ENCODE measurements at regions not wholly inside any gene's neighbourhood (a gene's known extent, or its start where the extent isn't known, plus 50 kb on each side); places are given as distances from the start of the nearest gene placed in this dataset.

DNA sequence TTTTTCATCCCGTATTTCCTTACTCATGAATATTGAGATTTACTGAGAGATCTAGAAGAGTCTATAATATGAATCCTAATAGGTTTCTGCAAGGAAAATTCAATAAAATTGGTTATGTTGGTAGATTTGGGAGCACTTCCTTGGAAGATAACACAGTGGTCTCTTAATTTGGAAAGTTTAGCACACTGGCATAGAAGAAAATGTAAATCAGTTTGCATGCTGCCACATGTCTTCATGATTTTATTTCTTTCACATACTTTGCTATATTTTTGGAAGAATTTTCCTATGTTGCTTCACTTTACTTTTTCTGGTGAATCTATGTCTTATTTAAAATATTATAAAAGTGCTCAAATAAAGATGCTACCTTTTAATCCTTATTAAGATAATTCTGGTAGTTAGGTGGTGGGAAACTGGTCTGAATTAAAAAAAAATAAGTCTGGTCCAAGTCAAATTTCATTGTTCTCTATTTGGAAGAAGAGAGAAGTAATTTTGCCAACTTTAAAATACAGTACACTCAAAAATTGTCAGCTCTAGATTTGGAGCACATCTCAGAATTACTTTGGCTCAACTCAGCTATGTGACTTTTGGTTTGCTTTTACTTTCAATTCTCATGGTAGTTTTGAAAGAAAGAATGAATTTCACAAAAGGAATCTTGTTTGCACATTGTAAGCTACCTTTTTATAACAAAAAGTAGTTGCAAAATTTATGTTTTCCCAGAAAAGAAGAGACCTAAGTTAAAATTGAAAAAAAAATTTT is 197.3 kb downstream of the CENPW start:
- Mint-ChIP-seq H3K4me1 (no peaks in the 10 kb centered on the region), H3K9me3 (no peaks in the 10 kb centered on the region), H3K4me3 (no peak overlapping the region), H3K36me3 (no peaks in the 10 kb centered on the region), H3K27me3 (no peaks in the 10 kb centered on the region), H3K27ac (no peak overlapping the region)

DNA sequence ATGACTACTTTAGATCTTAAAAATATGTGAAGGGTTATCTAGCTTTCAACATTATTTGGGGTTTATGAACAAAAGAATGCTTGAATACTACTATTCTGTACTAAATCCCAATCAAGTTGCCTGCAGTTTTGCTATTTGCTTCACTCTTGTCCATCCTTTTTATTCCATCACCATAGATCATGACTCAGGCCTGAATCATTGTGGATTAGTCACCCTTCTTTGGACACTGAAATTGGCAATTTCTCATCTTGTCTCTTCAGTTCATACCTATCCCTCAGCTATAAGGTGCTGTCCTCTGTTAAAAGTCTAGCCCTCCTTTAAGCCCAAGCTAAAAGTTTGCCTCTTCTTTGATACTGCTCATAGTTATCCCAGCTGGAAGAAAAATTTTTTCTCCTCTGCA is 199.1 kb downstream of the CENPW start:
- Mint-ChIP-seq H3K36me3 (no peaks in the 10 kb centered on the region), H3K27ac (no peak overlapping the region), H3K4me3 (no peak overlapping the region), H3K9me3 (no peaks in the 10 kb centered on the region), H3K27me3 (no peaks in the 10 kb centered on the region), H3K4me1 (no peaks in the 10 kb centered on the region)

DNA sequence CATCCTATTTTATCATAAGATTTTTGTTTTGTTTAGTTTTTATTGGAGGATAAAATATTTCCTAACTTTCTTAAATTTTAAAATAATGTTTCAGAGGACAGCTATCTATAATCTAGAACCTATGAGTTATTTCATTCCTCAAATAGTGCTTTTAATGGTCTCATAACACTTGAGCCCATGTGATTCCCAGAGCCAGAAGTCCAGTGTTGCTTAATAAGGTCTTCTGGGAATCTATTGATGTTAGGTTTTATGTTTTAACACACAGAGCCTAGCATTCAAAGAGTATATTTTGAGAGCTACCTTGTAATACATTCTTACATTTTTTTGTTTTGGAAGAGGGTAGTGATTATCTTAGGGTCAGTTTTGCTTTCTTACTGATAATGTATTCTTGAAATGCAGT is 200.2 kb downstream of the CENPW start:
- Mint-ChIP-seq H3K27ac (no peak overlapping the region), H3K27me3 (no peaks in the 10 kb centered on the region), H3K4me1 (no peaks in the 10 kb centered on the region), H3K36me3 (no peaks in the 10 kb centered on the region), H3K4me3 (no peak overlapping the region), H3K9me3 (peaks cover 0 to 2% (median 0%) of the 10 kb centered on the region in 3 donors)

DNA sequence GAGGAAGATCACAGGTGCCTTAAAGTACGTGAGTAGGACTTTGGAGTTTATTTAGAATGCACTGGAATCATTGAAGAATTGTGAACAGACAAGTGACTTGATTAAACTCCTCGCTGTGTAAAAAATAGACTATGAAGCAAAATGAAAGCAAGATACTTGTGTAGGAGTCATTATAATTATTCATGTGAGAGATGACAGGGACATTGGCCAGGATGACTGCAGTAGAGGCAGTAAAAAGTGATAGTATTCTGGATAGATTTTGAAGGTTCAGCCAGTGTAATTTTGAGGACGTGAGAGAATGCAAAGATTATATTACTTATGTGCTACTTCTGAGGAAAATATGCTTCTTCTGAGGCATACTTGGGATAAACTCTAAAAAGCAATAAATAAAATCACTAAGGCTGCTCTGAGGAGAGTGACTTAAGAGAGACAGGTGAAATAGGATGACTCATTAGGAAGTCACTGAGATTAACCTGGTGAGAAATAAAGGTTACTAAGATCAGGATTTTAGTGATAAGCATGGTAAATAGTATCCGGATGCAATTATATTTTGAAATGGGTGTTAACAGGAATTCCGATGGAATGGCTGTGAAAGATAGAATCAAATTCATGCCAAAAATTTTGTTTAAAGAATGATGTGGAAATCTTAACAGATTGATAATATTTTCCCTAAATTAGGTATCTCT is 202.0 kb downstream of the CENPW start:
- Mint-ChIP-seq H3K36me3 (no peaks in the 10 kb centered on the region), H3K9me3 (peaks cover 0 to 2% (median 0%) of the 10 kb centered on the region in 3 donors), H3K27ac (no peak overlapping the region), H3K4me3 (no peak overlapping the region), H3K27me3 (no peaks in the 10 kb centered on the region), H3K4me1 (no peaks in the 10 kb centered on the region)

DNA sequence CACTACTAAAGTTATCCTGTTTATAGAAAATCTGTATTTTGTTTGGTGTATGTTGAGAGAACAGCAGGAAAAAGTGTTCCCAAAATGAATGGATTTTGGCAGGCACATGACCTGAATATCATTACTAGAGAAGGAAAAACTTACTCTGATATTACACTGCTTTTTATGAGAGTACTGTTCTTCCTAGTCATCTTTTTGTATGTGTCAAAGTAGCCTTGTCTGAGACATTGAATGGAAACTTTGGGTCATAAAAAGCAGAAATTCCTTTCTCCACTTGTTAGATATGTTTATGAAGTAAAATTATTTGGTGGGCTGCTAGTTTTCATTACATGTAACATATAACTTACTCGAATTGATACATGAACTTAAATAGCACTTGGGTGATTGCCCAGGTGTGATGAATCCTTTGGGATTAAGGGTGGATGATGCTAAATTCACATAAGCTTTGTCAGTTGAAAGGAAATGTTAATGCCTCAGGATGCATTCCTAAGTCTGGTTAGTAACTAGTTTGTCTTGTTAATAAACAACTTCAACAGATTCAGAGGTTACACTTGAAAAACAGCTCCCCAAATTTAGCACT is 206.7 kb downstream of the CENPW start:
- H3K4me1 Mint-ChIP-seq = no peaks in the 10 kb centered on the region

DNA sequence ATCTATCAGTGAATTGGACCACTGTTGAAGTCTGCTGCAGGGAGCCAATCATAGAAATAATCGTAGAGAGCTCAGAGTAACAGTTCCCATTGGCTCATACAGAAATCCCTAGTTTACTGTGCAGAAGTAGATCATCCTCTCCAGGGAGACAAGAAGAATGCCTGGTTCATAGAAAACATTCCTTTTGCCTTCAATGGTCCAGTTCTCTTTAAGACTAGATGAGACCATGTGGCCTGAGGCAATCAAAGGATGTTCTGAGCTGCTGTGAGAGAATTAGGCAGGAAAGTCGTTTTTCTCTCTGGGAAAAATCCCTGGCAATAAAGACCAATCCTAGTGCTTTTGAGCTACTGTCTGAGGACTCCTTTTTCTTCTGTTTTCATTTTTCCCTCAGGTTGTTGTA is 208.4 kb downstream of the CENPW start:
- Mint-ChIP-seq H3K27ac (no peak overlapping the region), H3K9me3 (peaks cover 0 to 4% (median 2%) of the 10 kb centered on the region in 3 donors), H3K4me3 (no peak overlapping the region), H3K27me3 (no peaks in the 10 kb centered on the region), H3K4me1 (no peaks in the 10 kb centered on the region), H3K36me3 (no peaks in the 10 kb centered on the region)

More for the DNA sequence above, 206.7 kb downstream of the CENPW start:
- Mint-ChIP-seq H3K36me3 (no peaks in the 10 kb centered on the region), H3K9me3 (peaks cover 0 to 4% (median 2%) of the 10 kb centered on the region in 3 donors), H3K4me3 (no peak overlapping the region), H3K27me3 (no peaks in the 10 kb centered on the region), H3K27ac (no peak overlapping the region)

DNA sequence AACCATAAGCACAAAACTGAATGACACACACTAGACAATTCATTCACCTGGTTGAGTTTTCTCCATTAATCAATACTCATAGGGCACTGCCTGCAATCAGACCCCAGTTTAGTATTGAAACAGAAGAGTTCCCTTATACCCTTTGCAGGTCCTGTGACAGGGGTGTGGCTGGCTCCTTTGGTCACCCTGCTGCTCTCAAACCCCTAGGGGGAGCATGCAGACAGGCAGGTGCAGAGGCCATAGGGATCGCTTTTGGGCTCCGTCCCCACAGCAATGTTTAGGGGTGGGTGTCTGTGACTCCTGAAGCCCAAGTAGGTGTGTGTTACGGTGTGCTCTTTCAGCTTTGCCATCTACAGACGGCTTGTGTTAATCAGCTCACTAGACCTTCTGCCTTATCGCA is 210.4 kb downstream of the CENPW start:
- Mint-ChIP-seq H3K36me3 (no peaks in the 10 kb centered on the region), H3K9me3 (peaks cover 0 to 4% (median 0%) of the 10 kb centered on the region in 3 donors), H3K27ac (no peak overlapping the region), H3K4me1 (no peaks in the 10 kb centered on the region), H3K4me3 (no peak overlapping the region), H3K27me3 (no peaks in the 10 kb centered on the region)

DNA sequence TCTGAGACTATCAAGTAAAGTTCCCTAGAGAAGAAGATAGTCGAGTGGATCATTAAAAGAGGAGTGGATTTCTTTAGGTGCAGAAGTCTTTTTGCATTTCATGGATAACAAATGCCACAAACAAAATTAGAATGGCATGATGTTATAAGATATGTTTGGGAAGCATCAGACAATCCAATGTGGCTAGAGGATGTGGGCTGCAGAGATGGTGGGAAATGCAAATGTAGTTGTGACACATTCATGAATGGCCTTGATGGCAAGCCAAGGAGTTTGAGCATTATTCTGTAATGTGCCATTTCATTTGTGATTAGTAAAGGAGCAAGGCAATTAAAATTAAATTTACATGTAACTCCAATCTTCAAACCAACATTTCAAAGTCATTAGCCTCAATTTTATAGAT is 211.9 kb downstream of the CENPW start:
- H3K9me3 Mint-ChIP-seq = peaks cover 0 to 4% (median 4%) of the 10 kb centered on the region in 3 donors
- no peak overlapping the region for H3K27ac Mint-ChIP-seq
- H3K4me1 Mint-ChIP-seq = no peaks in the 10 kb centered on the region
- no peaks in the 10 kb centered on the region for H3K36me3 Mint-ChIP-seq
- H3K27me3 Mint-ChIP-seq = no peaks in the 10 kb centered on the region
- H3K4me3 Mint-ChIP-seq = no peak overlapping the region

DNA sequence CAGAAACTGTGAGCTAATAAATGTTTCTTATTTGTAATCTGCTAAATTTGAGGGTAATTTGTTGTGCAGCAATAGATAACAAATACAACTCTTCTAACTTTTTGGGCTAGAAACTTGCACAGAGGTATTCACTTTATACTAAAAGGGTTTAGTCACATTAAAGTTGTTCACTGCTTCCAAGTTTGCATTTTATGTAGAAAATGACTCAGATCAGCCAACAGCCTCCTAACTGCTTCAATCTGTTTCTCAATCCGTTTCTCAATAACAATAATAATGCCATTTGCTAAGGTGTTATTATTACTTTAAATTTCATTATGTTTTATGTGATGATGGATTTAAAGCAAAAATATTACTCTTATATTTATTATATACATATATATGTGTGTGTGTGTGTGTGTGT is 213.9 kb downstream of the CENPW start:
- no peaks in the 10 kb centered on the region for H3K4me1 Mint-ChIP-seq
- H3K9me3 Mint-ChIP-seq = peaks cover 0 to 4% (median 4%) of the 10 kb centered on the region in 3 donors
- no peaks in the 10 kb centered on the region for H3K36me3 Mint-ChIP-seq
- no peak overlapping the region for H3K27ac Mint-ChIP-seq
- H3K4me3 Mint-ChIP-seq = no peak overlapping the region
- H3K27me3 Mint-ChIP-seq = no peaks in the 10 kb centered on the region

DNA sequence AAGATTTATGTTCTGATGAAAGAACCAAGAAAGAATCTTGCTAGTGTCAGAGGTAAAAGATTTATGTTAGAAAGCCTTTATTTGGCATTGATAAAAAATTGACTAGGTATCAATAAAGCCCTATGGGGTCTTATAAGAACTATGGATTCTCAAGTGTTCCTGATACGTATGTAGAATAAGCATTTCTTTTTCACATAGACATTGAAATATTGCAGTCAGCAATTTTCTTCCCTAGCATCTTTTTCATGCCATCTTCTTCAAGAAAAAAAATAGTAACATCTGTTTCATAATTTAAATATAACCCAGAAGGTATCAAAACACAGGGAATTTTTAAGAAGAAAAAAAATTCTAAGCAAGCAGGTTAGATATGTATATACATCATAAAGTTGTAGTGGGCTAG is 230.6 kb downstream of the CENPW start:
- Mint-ChIP-seq H3K4me3 (no peak overlapping the region), H3K27ac (no peak overlapping the region), H3K9me3 (peaks cover 0 to 11% (median 2%) of the 10 kb centered on the region in 3 donors), H3K27me3 (no peaks in the 10 kb centered on the region), H3K36me3 (no peaks in the 10 kb centered on the region), H3K4me1 (no peaks in the 10 kb centered on the region)

DNA sequence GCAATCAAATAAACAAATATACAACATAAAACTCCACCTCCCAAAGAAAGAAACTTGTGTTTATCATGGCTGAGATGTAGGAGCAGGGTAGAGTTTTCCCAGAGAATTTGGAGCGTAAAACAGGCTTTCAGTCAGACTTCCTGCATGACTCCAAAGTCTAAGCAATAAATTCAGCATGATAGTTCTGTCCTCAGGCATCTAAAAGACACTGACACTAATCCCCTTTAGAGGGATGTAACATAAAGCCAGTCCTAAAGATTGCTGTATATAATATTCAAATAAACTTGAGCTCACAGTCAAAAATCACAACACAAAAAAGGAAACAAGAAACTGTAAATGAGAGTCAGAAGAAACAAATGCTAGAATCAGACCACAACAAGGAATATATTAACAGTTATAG is 234.4 kb downstream of the CENPW start:
- Mint-ChIP-seq H3K36me3 (no peaks in the 10 kb centered on the region), H3K4me1 (no peaks in the 10 kb centered on the region), H3K9me3 (peaks cover 2 to 8% (median 3%) of the 10 kb centered on the region in 3 donors), H3K27ac (no peak overlapping the region), H3K4me3 (no peak overlapping the region), H3K27me3 (no peaks in the 10 kb centered on the region)

DNA sequence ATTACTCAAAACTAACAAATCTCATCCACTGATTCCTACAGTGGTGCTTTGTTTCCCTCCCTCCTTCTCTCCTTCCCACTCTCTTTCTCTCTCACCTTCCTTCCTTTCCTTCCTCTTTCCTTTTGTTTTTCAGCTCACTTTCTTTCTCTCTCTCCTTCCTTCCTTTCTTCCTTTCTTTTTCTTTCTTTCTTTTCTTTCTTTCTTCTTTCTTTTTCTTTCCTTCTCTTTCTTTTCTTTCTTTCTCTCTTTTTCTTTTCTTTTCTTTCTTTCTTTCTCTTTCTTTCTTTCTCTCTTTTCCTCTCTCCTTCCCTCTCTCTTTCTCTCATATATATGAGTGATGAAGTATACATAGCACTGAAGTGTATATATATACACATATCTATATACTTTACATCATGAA is 241.4 kb downstream of the CENPW start:
- Mint-ChIP-seq H3K9me3 (peaks cover 2 to 7% (median 5%) of the 10 kb centered on the region in 3 donors), H3K4me1 (no peaks in the 10 kb centered on the region), H3K27ac (no peak overlapping the region), H3K27me3 (peaks cover 1% of the 10 kb centered on the region), H3K4me3 (no peak overlapping the region), H3K36me3 (no peaks in the 10 kb centered on the region)

DNA sequence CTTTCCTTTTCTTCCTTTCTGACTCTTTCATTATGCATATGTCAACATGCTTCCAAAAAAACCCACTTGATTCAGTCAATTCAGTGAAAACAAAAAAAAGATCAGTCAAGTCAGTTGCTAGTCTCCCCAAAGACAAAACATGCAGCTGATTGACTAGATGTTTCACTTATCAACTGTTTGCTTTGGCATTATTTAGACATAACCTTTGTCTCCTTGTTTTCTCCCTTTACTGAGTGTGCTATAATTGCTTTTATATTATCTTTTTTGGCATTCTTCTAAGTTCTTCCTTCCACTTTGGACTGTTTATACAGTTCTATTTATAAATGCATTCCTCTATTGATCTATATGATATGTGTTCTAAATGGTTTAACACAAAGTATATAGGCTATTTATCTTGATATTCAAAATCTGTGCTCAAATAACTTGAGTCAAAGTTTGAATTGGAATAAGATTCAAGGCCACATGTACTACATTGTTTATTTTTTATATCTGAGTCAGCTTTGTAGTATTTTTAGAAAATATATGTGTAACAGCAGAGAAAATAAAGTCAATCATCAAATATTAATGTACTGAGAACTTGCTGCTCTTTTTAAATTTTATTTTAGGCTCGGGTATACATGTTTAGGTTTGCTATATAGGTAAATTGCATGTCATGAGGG is 260.5 kb downstream of the CENPW start:
- no peaks in the 10 kb centered on the region for H3K36me3 Mint-ChIP-seq
- no peaks in the 10 kb centered on the region for H3K4me1 Mint-ChIP-seq
- H3K9me3 Mint-ChIP-seq = peaks cover under 1 to 4% (median 2%) of the 10 kb centered on the region in 3 donors
- H3K4me3 Mint-ChIP-seq = no peak overlapping the region
- no peaks in the 10 kb centered on the region for H3K27me3 Mint-ChIP-seq
- H3K27ac Mint-ChIP-seq = no peak overlapping the region

DNA sequence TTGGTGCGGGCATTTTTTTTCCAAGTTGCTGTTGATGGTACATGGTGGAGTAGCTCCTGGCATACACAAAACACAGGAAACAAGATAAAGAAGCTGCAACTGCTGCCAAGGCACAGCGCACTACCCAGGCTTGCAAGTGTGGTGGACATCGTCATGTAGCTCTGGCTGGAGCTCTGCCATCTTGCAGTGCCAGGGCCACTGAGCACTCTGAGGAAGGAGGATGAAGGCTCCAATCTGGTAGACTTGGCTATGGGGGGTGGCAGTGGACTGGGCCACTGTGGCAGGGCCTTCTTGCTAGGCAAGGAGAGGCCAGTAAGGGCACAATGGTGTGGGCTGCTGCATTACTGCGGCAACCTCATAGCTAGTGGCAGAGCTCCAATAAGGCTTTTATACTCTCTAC is 263.5 kb downstream of the CENPW start:
- Mint-ChIP-seq H3K27me3 (no peaks in the 10 kb centered on the region), H3K36me3 (no peaks in the 10 kb centered on the region), H3K27ac (no peak overlapping the region), H3K4me3 (no peak overlapping the region), H3K9me3 (peaks cover 2 to 5% (median 4%) of the 10 kb centered on the region in 3 donors), H3K4me1 (no peaks in the 10 kb centered on the region)

DNA sequence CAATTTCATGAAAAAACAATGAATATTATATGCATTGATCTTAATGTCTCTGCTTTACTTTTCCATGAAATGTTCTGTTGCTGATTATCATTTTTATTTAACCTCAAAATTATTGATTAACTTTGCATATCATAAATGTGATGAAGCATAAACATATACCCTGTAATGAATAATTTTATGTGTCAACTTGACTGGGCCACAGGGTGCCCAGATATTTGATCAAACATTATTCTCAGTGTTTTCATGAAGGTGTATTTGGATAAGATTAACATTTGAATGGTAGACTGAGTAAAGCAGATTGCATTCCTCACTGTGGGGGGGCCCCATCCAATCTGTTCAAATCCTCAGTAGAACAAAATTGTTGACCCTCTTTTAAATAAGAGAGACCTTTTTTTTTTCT is 265.2 kb downstream of the CENPW start:
- Mint-ChIP-seq H3K36me3 (no peaks in the 10 kb centered on the region), H3K4me3 (no peak overlapping the region)

More for the DNA sequence above, 265.2 kb downstream of the CENPW start:
- peaks cover 2 to 5% (median 4%) of the 10 kb centered on the region in 3 donors for H3K9me3 Mint-ChIP-seq
- H3K27ac Mint-ChIP-seq = no peak overlapping the region
- H3K27me3 Mint-ChIP-seq = no peaks in the 10 kb centered on the region
- no peaks in the 10 kb centered on the region for H3K4me1 Mint-ChIP-seq
